IMR-90 (cell line): ENCODE measurements at regions not wholly inside any gene's neighbourhood (a gene's known extent, or its start where the extent isn't known, plus 50 kb on each side); places are given as distances from the start of the nearest gene placed in this dataset.

Source experiments
- ATAC-seq: fragments of 200-7000 bp; cut with Tn5 transposase; 2 replicates; pipeline ENCODE4 v1.9.1; 2020; ENCODE audit warnings: low read depth, mild to moderate bottlenecking, moderate library complexity
- BruUV-seq: library from RNA; stranded (reverse); fragments of 400-500 nt; replicated peaks from 2 replicates; lab custom pipeline; 2021; lab: Mats Ljungman, UMichigan
- CTCF ChIA-PET: fragments of 300-600 bp; formaldehyde crosslinking; extraction: SDS; loops from one replicate; lab custom pipeline; 2021; ENCODE audit warnings: antibody characterized with exemption; lab: Yijun Ruan, JAX
- POLR2A ChIA-PET: fragments of 300-600 bp; sonication (Branson Sonifier 250); formaldehyde crosslinking; loops from one replicate; lab custom pipeline; 2022; ENCODE audit warnings: antibody characterized with exemption; ENCODE audit not compliant: unreplicated experiment; lab: Charles Lee
- DNase-seq: peaks from one replicate; pipeline ENCODE4 v3.0.0; 2013
- H2AFZ ChIP-seq: replicated peaks from 2 replicates; pipeline ENCODE3; 2013; ENCODE audit warnings: low read length, mild to moderate bottlenecking; ENCODE audit not compliant: poor library complexity
- H2AK5ac ChIP-seq: 2 replicates; pipeline ENCODE4 v1.6.1; 2013; ENCODE audit warnings: low read depth, low read length, inconsistent platforms
- H2AK9ac ChIP-seq: replicated peaks from 2 replicates; pipeline ENCODE3; 2013; ENCODE audit warnings: mild to moderate bottlenecking, low read depth, low read length, moderate library complexity; ENCODE audit not compliant: poor library complexity
- H2BK120ac ChIP-seq: 2 replicates; pipeline ENCODE4 v1.6.1; 2013; ENCODE audit warnings: low read depth, low read length, inconsistent platforms
- H2BK15ac ChIP-seq: 3 replicates; pipeline ENCODE4 v1.6.1; 2013; ENCODE audit warnings: low read depth, low read length, inconsistent platforms
- H2BK20ac ChIP-seq: 2 replicates; pipeline ENCODE4 v1.6.1; 2013; ENCODE audit warnings: low read depth, mild to moderate bottlenecking, inconsistent platforms, low read length, moderate library complexity
- H2BK5ac ChIP-seq: 2 replicates; pipeline ENCODE4 v1.6.1; 2013; ENCODE audit warnings: mild to moderate bottlenecking, low read depth, low read length, inconsistent platforms; ENCODE audit not compliant: poor library complexity, severe bottlenecking
- H3K14ac ChIP-seq: replicated peaks from 2 replicates; pipeline ENCODE4 v1.6.1; 2013; ENCODE audit warnings: low read depth, low read length, inconsistent platforms
- H3K18ac ChIP-seq: 2 replicates; pipeline ENCODE4 v1.6.1; 2013; ENCODE audit warnings: low read depth, low read length, control low read depth
- H3K23ac ChIP-seq: 2 replicates; pipeline ENCODE4 v1.6.1; 2013; ENCODE audit warnings: low read depth, low read length, inconsistent platforms
- H3K27ac ChIP-seq: 2 replicates; pipeline ENCODE4 v1.5.1; 2013; ENCODE audit warnings: mild to moderate bottlenecking, control low read depth, low read length; ENCODE audit not compliant: insufficient read depth
- H3K27me3 ChIP-seq: 2 replicates; pipeline ENCODE4 v1.6.1; 2013; ENCODE audit warnings: low read length; ENCODE audit not compliant: control insufficient read depth, insufficient read depth
- H3K36me3 ChIP-seq: 2 replicates; pipeline ENCODE4 v1.6.1; 2013; ENCODE audit warnings: low read length, mixed read lengths; ENCODE audit not compliant: control insufficient read depth, insufficient read depth
- H3K4ac ChIP-seq: 2 replicates; pipeline ENCODE4 v1.6.1; 2013; ENCODE audit warnings: low read depth, low read length, inconsistent platforms
- H3K4me1 ChIP-seq: 2 replicates; pipeline ENCODE4 v1.6.1; 2013; ENCODE audit warnings: low read length, mixed read lengths; ENCODE audit not compliant: control insufficient read depth, insufficient read depth
- H3K4me2 ChIP-seq: 2 replicates; pipeline ENCODE4 v1.6.1; 2013; ENCODE audit warnings: low read depth, mild to moderate bottlenecking, control low read depth, low read length, moderate library complexity
- H3K4me3 ChIP-seq: 2 replicates; pipeline ENCODE4 v1.5.1; 2013; ENCODE audit warnings: low read depth, mild to moderate bottlenecking, control low read depth, low read length, moderate library complexity; ENCODE audit not compliant: insufficient read depth
- H3K56ac ChIP-seq: 2 replicates; pipeline ENCODE4 v1.6.1; 2013; ENCODE audit warnings: low read length, inconsistent platforms; ENCODE audit not compliant: insufficient read depth; ENCODE audit errors: extremely low read depth
- H3K79me1 ChIP-seq, 2 experiments: 2 replicates each; pipeline ENCODE4 v1.6.1; 2013; ENCODE audit warnings: low read length in 2 of 2, inconsistent platforms in 1 of 2, low read depth in 1 of 2
- H3K9ac ChIP-seq: 2 replicates; pipeline ENCODE4 v1.6.1; 2013; ENCODE audit warnings: low read depth, low read length, control low read depth
- H3K9me1 ChIP-seq: 2 replicates; pipeline ENCODE4 v1.6.1; 2013; ENCODE audit warnings: low read length, inconsistent platforms; ENCODE audit not compliant: insufficient read depth
- H3K9me3 ChIP-seq: 2 replicates; pipeline ENCODE4 v1.6.1; 2013; ENCODE audit warnings: low read length; ENCODE audit not compliant: control insufficient read depth, insufficient read depth
- H4K20me1 ChIP-seq: 2 replicates; pipeline ENCODE4 v1.6.1; 2013; ENCODE audit warnings: low read length, inconsistent platforms; ENCODE audit not compliant: insufficient read depth
- H4K5ac ChIP-seq: 2 replicates; pipeline ENCODE4 v1.6.1; 2013; ENCODE audit warnings: mild to moderate bottlenecking, low read depth, low read length, control low read depth
- H4K8ac ChIP-seq, 2 experiments: 2 replicates each; pipeline ENCODE4 v1.6.1; 2013; ENCODE audit warnings: low read depth in 2 of 2, low read length in 2 of 2, control low read depth in 1 of 2, inconsistent platforms in 1 of 2
- H4K91ac ChIP-seq: 2 replicates; pipeline ENCODE4 v1.6.1; 2013; ENCODE audit warnings: low read depth, low read length, inconsistent platforms; ENCODE audit not compliant: insufficient read depth
- RAD21 ChIP-seq: IDR thresholded peaks from 2 replicates; pipeline ENCODE4 v1.6.1; 2012; ENCODE audit warnings: low read length, improper control_type of control experiment
- SMC3 ChIP-seq: fragments of 150-350 bp; IDR thresholded peaks from 2 replicates; pipeline ENCODE4 v1.6.1; 2016; ENCODE audit warnings: low read depth, mild to moderate bottlenecking, antibody characterized with exemption, low read length, moderate library complexity
- USF2 ChIP-seq: fragments of 150-350 bp; IDR thresholded peaks from 2 replicates; pipeline ENCODE4 v1.6.1; 2017; ENCODE audit warnings: mild to moderate bottlenecking, antibody characterized with exemption, low read length, low read depth
- WGBS, 2 experiments: methylation state at CpG; one replicate each; pipeline versions ENCODE4 v1.1.5 to v1.1.7; 2013; ENCODE audit warnings: missing lambda C conversion rate in 2 of 2; ENCODE audit not compliant: insufficient read length in 1 of 2; ENCODE audit errors: extremely low coverage in 2 of 2; 5-methylcytosine and 5-hydroxymethylcytosine counted together
- dilution Hi-C: fragments of 300-500 bp; cut with HindIII; formaldehyde crosslinking; loops from one replicate; pipeline ENCODE4 v1.14.3; 2018; ENCODE audit warnings: low sequenced_read_pairs; ENCODE audit not compliant: unreplicated experiment
- in situ Hi-C: fragments of 300-500 bp; cut with MboI; formaldehyde crosslinking; loops from 3 replicates; pipeline ENCODE4 v1.14.3; 2019; ENCODE audit warnings: low sequenced_read_pairs, inconsistent platforms, mixed read lengths
- intact Hi-C: fragments of 100-400 bp; cut with micrococcal nuclease; formaldehyde crosslinking; loops from 2 replicates; pipeline ENCODE4 v1.10.0; 2022
- TF ChIP-seq, protein P1 (sequence below): conservative IDR thresholded peaks from 2 replicates; pipeline ENCODE4 v1.5.1; 2012; ENCODE audit warnings: mild to moderate bottlenecking, low read depth, low read length, improper control_type of control experiment
- TF ChIP-seq, protein P2 (sequence below): fragments of 150-350 bp; IDR thresholded peaks from 2 replicates; pipeline ENCODE4 v1.6.1; 2016; ENCODE audit warnings: low read depth, mild to moderate bottlenecking, low read length, moderate library complexity, borderline replicate concordance

DNA sequence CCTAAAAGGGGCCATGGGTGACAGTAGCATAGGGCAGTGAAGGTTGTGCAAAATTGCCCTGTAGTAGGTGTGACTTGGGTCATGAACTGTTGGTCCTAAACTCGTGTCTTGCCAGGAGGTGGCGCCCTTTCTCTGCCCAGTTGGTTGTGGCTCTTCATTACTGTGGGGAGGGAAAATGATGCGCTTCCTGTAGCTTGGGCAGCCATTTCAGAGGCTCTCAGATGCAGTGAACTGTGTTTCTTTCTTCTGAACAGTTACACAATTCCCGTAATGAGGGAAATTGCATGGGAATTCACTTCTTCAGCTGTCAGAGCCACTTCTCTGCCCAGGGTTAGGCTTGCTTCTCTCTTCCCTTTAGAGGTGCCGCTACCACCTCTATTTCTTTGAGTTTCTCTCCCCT lies 148.1 kb upstream of the NRXN3 start:
- H2BK5ac ChIP-seq, result no peak overlapping the region
- no peak overlapping the region for H4K91ac ChIP-seq
- CTCF ChIA-PET, result no interaction called here
- H3K9me3 ChIP-seq, result peaks cover 3% of the 10 kb centered on the region
- no peaks in the 10 kb centered on the region for H3K79me1 ChIP-seq
- H2AK5ac ChIP-seq, result no peak overlapping the region
- no peak overlapping the region for H3K14ac ChIP-seq
- H3K4ac ChIP-seq, result no peak overlapping the region
- no peak; the same call in 1 of the 2 replicates for ATAC-seq
- no TSS peak for BruUV-seq
- no peak overlapping the region for H3K23ac ChIP-seq
- H3K27me3 ChIP-seq, result no peaks in the 10 kb centered on the region
- H2AK9ac ChIP-seq, result no peak overlapping the region
- H2BK15ac ChIP-seq, result no peak overlapping the region
- no peak overlapping the region for H2BK20ac ChIP-seq
- POLR2A ChIA-PET, result no interaction called here
- no peaks in the 10 kb centered on the region for H3K4me1 ChIP-seq
- no peaks in the 10 kb centered on the region for H3K9me1 ChIP-seq
- no CpG with 5 or more reads among the region's 5 CpGs for WGBS, 2 experiments
- H2AFZ ChIP-seq, result no peak overlapping the region
- dilution Hi-C loops, result no loop called here
- no peak overlapping the region for H4K5ac ChIP-seq
- no peaks in the 10 kb centered on the region for H4K20me1 ChIP-seq
- intact Hi-C loops, result loop anchor here (10.0 kb wide), 1 partner anchor 157 kb away; no protein-coding TSS in a partner anchor
- peak; percentile 16 for DNase-seq
- no peak overlapping the region for H4K8ac ChIP-seq
- H3K18ac ChIP-seq, result no peak overlapping the region
- H3K56ac ChIP-seq, result no peak overlapping the region
- H3K36me3 ChIP-seq, result no peaks in the 10 kb centered on the region
- no peak overlapping the region for H3K9ac ChIP-seq
- no peak overlapping the region for H3K27ac ChIP-seq
- no peak overlapping the region for H2BK120ac ChIP-seq
- in situ Hi-C loops, result no loop called here
- H3K4me3 ChIP-seq, result no peak overlapping the region
- H3K4me2 ChIP-seq, result no peak overlapping the region
- TF ChIP-seq, protein P1, sequence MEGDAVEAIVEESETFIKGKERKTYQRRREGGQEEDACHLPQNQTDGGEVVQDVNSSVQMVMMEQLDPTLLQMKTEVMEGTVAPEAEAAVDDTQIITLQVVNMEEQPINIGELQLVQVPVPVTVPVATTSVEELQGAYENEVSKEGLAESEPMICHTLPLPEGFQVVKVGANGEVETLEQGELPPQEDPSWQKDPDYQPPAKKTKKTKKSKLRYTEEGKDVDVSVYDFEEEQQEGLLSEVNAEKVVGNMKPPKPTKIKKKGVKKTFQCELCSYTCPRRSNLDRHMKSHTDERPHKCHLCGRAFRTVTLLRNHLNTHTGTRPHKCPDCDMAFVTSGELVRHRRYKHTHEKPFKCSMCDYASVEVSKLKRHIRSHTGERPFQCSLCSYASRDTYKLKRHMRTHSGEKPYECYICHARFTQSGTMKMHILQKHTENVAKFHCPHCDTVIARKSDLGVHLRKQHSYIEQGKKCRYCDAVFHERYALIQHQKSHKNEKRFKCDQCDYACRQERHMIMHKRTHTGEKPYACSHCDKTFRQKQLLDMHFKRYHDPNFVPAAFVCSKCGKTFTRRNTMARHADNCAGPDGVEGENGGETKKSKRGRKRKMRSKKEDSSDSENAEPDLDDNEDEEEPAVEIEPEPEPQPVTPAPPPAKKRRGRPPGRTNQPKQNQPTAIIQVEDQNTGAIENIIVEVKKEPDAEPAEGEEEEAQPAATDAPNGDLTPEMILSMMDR, result peak; percentile 48
- TF ChIP-seq, protein P2, sequence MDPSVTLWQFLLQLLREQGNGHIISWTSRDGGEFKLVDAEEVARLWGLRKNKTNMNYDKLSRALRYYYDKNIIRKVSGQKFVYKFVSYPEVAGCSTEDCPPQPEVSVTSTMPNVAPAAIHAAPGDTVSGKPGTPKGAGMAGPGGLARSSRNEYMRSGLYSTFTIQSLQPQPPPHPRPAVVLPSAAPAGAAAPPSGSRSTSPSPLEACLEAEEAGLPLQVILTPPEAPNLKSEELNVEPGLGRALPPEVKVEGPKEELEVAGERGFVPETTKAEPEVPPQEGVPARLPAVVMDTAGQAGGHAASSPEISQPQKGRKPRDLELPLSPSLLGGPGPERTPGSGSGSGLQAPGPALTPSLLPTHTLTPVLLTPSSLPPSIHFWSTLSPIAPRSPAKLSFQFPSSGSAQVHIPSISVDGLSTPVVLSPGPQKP, result no peak
- no peak for TF ChIP-seq USF2
- peak; percentile 30; the same call in 1 of the 2 replicates for TF ChIP-seq SMC3
- peak; percentile 50 for TF ChIP-seq RAD21
